ENCODE measurements at regions not wholly inside any gene's neighbourhood (a gene's known extent, or its start where the extent isn't known, plus 50 kb on each side); places are given as distances from the start of the nearest gene placed in this dataset.

GRCh38 chr16:66045626-66046025, 320.9 kb upstream of the CDH5 start:
- TF ChIP-seq, protein P1, sequence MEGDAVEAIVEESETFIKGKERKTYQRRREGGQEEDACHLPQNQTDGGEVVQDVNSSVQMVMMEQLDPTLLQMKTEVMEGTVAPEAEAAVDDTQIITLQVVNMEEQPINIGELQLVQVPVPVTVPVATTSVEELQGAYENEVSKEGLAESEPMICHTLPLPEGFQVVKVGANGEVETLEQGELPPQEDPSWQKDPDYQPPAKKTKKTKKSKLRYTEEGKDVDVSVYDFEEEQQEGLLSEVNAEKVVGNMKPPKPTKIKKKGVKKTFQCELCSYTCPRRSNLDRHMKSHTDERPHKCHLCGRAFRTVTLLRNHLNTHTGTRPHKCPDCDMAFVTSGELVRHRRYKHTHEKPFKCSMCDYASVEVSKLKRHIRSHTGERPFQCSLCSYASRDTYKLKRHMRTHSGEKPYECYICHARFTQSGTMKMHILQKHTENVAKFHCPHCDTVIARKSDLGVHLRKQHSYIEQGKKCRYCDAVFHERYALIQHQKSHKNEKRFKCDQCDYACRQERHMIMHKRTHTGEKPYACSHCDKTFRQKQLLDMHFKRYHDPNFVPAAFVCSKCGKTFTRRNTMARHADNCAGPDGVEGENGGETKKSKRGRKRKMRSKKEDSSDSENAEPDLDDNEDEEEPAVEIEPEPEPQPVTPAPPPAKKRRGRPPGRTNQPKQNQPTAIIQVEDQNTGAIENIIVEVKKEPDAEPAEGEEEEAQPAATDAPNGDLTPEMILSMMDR (conservative IDR thresholded peaks at IDR 0.05 in 1 of 2, IDR thresholded peaks at IDR 0.05 in 1 of 2; ENCODE audit: low read depth in 1 of 2, low read length in 2 of 2), result no peak
- no peak for TF ChIP-seq EZH2 (IDR thresholded peaks at IDR 0.05; ENCODE audit: low read length, missing control alignments)
